ENCODE measurements at regions not wholly inside any gene's neighbourhood (a gene's known extent, or its start where the extent isn't known, plus 50 kb on each side); places are given as distances from the start of the nearest gene placed in this dataset.

GRCh38 chr14:83558946-83559345 lies 1971.0 kb upstream of the FLRT2 start:
- TF ChIP-seq POLR2A (IDR thresholded peaks at IDR 0.05) (no peak), CTCF (IDR thresholded peaks at IDR 0.05) (no peak)
